LoVo (cell line): ENCODE measurements at regions not wholly inside any gene's neighbourhood (a gene's known extent, or its start where the extent isn't known, plus 50 kb on each side); places are given as distances from the start of the nearest gene placed in this dataset.
A peak's percentile ranks its signal among the peaks of the same experiment; 100 is the strongest.
"Not testable (repeated sequence)": the region's sequence is repeated elsewhere in the genome, so short reads cannot be mapped to it uniquely, and the experiment has no call there.

Experiments
- DNase-seq: peaks from one replicate; pipeline ENCODE4 v3.0.0-alpha.2; 2016; ENCODE audit warnings: low spot score

- DNase-seq, result no peak
Measured at GRCh38 chr6:30832864-30833263, 51.5 kb upstream of the DDR1 start.

- DNase-seq, result no peak
Measured at GRCh38 chr6:30830438-30830837, 53.9 kb upstream of the DDR1 start.

DNA sequence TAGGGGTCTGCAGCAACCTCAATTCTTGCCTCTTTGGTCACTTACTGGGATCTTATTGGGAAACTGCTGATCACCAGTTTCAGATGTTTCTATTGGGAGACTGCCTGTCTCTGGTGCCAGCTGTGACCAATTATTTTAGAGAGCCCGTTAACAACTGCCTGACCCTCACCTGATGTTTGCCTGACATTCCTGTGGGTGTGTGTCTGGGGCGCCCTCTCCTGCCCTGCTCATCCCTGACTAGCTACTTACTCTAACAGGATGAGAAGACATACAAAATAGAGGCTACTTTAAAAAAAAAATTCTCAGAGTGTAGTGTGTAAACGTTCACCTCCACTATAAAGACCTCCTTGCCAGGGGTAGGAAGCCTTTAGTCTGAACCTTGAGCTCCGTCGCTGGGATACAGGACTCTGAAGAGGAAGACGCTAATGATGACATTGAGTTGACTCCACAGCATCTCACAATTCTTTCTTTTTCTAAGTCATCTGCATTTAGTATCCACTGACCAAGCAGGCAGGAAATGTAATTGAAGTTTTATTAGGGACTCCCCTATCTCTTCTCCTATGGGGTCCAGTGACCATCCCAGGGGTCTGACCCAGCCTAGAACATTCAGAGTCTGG is 54.6 kb upstream of the DDR1 start:
- no peak for DNase-seq

GRCh38 chr6:30829033-30829432 is 55.3 kb upstream of the DDR1 start:
- DNase-seq, result no peak

DNA sequence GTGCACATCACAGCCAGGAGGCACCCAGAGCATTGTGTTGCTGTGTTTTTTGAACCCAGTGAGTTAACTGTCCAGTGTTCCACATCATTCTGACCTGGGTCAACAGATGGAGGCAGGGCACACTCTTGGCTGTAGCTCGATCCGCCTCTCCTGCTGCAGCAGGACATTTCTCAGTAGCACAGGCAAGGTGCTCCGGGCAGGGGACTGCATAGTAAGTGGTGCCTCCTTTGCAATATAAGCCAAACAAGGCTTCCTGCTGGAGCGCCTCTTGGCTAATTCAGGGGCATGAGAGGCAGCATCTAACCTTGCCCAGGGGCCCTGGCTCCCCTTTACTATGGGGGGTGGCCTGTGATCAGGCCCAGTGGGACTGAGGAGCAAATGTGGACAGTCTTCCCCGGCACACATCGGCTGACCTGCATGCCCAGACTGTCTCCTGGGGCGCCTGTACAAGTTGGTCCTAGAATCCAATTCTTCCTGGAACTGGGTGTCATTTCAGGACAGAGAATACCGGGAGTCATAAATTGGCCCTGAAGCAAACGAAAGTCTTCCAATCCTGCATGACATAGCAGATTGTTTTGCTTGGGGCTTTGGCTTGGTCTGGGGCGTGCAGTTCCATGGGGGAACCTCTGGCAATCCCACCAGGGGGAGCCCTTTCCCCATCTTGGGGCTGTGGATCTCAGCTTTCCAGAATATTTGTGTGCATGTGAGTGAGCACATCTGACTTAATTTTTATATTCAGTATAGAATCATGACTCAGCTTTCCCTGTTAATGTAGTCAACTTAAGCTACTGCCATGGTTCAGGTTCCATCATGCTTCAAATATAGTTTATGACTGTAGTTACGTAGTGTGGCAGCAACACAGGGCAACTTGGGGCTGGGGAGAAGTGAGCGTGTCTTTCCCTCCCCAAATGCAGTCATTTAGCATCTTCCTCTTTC is 56.0 kb upstream of the DDR1 start:
- DNase-seq, result peak; percentile 72

DNA sequence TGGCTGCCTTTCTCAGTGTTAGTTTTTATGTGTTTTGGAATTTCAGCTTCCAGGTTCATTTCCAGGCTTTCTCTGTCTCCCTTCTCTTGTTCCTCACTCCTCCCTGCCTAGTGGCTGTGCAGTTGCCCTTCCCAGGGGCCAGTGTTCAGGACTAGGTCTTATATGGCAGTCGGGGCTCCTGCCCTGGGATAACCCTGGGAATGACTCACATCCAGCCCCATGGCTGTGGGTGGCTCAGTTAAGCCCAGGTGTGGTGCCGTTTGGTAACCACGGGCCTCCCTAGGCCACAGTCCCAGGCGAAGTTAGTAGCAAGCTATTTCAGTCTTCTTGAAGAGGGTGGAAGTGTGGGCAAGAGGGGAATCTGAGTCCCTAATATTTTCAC is 57.4 kb upstream of the DDR1 start:
- peak; percentile 31 for DNase-seq

DNA sequence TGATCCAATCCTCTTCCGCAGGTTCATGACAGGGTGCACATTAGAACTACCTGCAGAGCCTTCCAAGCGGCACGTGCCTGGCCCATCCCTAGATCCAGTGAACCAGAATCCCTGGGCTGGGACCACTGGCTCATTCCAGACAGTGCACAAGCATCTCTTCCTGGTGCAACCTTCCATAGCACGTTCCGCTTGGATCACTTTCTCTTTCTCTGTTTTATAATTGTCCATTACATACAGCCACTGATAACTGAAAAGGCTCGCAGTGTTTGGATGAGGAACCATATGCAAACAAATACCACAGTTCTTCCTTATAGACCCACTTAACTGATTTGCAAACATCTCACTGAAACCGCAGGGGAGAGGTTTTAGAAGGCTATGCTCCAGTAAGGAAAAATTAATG is 59.6 kb upstream of the DDR1 start:
- no peak for DNase-seq

DNA sequence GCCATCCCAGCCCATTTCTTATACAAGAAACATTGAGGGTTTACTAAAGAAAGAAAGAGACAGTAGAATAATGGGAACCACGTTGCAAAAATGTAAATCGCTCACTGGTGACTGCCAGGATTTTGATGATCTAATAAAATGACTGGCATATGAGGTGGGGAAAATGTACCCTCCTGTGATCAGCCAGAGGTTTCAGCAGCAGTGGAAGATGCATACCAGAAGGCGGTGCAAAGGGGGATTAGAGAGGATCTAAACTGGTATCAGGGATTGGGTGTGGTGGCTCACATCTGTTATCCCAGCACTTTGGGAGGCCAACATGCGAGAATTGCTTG is 60.8 kb upstream of the DDR1 start:
- DNase-seq, result no peak

- DNase-seq, result peak; percentile 51
Measured at GRCh38 chr6:30821862-30822784, 62.2 kb upstream of the DDR1 start.

- DNase-seq, result peak; percentile 92
Measured at GRCh38 chr6:30820193-30820592, 64.1 kb upstream of the DDR1 start.

GRCh38 chr6:30819297-30819917 is 64.9 kb upstream of the DDR1 start:
- DNase-seq, result no peak

- DNase-seq, result peak; percentile 25
Measured at GRCh38 chr6:30818391-30818841, 65.9 kb upstream of the DDR1 start.

DNA sequence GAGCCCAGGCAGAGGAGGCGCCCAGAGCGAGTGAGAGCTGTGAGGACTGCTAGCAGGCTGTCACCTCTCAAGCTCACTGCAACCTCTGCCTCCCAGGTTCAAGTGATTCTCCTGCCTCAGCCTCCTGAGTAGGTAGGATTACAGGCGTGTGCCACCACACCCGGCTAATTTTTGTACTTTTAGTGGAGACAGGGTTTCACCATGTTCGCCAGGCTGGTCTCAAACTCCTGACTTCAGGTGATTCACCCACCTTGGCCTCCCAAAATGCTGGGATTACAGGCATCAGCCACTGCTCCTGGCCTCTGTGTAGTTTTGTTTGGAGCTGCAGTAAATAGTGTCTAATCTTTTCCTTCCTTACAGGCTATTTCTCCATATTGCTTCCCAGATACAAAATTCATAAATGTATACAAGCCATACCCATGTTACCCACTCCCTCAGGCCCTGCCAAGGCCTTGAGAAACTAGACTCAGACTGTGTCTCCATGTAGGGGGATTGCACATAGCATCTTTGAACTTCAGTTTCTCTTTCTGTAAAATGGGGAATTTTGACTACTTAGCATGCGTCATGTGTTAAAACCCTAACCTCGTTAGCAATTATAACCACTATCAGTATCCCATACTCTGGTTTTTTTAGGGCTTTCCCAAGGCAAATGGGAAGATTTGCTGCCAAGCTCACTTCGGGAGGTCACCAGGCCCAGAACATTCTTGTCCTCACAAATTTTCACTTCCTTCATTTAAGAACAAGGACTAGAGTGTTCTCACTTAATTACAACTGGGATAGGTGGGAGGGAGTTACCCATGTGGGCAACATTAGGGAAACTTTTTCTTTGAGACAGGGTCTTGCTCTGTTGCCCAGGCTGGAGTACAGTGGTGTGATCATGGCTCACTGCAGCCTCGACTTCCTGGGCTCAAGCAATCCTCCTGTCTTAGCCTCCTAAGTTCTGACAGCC is 67.3 kb upstream of the DDR1 start:
- DNase-seq, result no peak

- not testable (repeated sequence) for DNase-seq
Measured at GRCh38 chr6:30816296-30816695, 68.0 kb upstream of the DDR1 start.

DNA sequence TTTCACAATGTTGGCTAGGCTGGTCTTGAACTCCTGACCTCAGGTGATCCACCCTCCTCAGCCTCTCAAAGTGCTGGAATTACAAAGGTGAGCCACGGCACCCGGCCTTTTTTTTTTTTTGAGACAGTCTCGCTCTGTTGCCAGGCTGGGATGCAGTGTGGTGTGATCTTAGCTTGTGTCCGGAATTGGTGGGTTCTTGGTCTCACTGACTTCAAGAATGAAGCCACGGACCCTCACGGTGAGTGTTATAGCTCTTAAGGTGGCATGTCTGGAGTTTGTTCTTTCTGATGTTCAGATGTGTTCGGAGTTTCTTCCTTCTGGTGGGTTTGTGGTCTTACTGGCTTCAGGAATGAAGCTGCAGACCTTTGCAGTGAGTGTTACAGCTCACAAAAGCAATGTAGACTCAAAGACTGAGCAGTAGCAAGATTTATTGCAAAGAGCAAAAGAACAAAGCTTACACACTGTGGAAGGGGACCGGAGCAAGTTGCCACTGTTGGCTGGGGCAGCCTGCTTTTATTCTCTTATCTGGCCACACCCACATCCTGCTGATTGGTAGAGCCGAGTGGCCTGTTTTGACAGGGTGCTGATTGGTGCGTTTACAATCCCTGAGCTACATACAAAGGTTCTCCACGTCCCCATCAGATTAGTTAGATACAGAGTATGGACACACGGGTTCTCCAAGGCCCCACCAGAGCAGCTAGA is 69.1 kb upstream of the DDR1 start:
- not testable (repeated sequence) for DNase-seq

- DNase-seq, result peak; percentile 84
Measured at GRCh38 chr6:30814146-30815040, 69.9 kb upstream of the DDR1 start.

DNA sequence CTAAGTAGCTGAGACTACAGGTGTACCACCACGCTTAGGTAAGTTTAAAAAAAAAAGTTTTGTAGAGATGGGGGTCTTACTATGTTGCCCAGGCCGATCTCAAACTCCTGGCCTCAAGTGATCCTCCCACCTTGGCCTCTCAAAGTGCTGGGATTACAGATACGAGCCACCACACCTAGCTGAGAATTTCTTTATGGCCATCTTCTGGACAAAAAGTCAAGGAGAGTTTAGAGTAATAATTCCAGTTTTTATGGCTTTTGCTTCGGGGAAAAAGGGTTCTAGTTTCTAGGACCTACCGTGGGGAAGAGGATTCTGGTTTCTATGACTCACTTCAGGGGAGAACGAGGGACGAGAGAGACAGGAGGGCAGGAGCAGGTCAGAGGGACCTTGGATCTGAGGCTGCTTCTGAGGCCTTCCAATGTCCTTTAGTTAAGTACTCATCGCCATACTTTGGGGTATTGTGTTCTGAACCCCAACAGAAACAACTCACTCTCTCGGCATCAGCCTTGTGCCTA is 69.3 kb upstream of the IER3 start:
- peak; percentile 49 for DNase-seq

DNA sequence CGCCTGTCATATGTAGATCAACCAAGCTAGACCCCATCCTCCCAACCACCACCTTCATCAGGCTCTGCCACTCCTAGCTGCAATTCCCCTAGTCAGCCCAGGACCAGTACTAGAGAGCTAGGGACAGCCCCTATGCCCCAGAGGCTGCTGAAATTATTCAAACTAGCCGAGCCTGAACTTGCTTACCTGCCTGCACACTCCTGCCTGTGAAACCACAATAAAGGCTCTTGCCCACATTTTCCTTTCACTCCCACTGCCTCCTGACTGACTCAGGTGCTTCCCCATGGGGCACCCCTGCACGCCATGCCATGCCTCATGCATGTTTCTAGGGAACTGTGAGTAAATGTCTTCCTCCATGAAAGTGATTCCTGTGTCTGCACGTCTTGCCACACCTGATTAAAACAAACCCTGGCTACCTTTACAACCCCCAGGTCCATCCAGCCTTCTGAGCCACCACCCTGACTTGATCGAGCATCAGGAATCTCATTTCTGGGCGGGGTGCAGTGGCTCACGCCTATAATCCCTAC is 66.5 kb upstream of the IER3 start:
- peak; percentile 38 for DNase-seq

DNA sequence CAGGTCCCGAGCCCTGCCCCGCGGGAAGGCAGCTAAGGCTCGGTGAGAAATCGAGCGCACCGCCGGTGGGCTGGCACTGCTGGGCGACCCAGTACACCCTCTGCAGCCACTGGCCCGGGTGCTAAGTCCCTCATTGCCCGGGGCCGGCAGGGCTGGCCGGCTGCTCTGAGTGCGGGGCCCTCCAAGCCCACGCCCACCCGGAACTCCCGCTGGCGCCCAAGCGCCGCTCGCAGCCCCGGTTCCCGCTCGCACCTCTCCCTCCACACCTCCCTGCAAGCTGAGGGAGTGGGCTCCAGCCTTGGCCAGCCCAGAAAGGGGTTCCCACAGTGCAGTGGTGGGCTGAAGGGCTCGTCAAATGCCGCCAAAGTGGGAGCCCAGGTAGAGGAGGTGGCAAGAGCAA is 63.2 kb upstream of the IER3 start:
- DNase-seq, result not testable (repeated sequence)
